ENCODE measurements at regions not wholly inside any gene's neighbourhood (a gene's known extent, or its start where the extent isn't known, plus 50 kb on each side); places are given as distances from the start of the nearest gene placed in this dataset.

GRCh38 chr13:53854321-53854720, 825.7 kb downstream of the OLFM4 start:
- H3K4me1 ChIP-seq: peaks cover 0 to 6% (median 0%) of the 10 kb centered on the region in 4 donors
- no peaks in the 10 kb centered on the region for H3K27me3 ChIP-seq
- no peak for TF ChIP-seq EP300 (IDR thresholded peaks at IDR 0.05)
- no peak for TF ChIP-seq POLR2A (IDR thresholded peaks at IDR 0.05)
- TF ChIP-seq CTCF (IDR thresholded peaks at IDR 0.05): no peak
- no peak for TF ChIP-seq POLR2AphosphoS5 (IDR thresholded peaks at IDR 0.05)
- DNase-seq: no peak
- H3K9me3 ChIP-seq: no peaks in the 10 kb centered on the region
- intact Hi-C loops (cut with DNase I; ENCODE audit: low total_unique reads): no loop called here
- no peaks in the 10 kb centered on the region for H3K36me3 ChIP-seq
- WGBS, 5 donors: 96 to 98% (median 97%) methylated on average over 4 of the region's 4 CpGs
- H3K27ac ChIP-seq: no peak overlapping the region
- no peak overlapping the region for H3K4me3 ChIP-seq

- Histone ChIP-seq H3K27me3 (no peaks in the 10 kb centered on the region), H3K27ac (no peak overlapping the region), H3K36me3 (no peaks in the 10 kb centered on the region), H3K4me1 (peaks cover 0 to 6% (median 0%) of the 10 kb centered on the region in 4 donors), H3K4me3 (no peak overlapping the region), H3K9me3 (no peaks in the 10 kb centered on the region)
- 69 to 81% (median 72%) methylated on average over 2 of the region's 2 CpGs for WGBS, 5 donors
- no peak for DNase-seq
- TF ChIP-seq POLR2A (IDR thresholded peaks at IDR 0.05) (no peak), EP300 (IDR thresholded peaks at IDR 0.05) (no peak), CTCF (IDR thresholded peaks at IDR 0.05) (no peak), POLR2AphosphoS5 (IDR thresholded peaks at IDR 0.05) (no peak)
- intact Hi-C loops (cut with DNase I; ENCODE audit: low total_unique reads): no loop called here
Measured at GRCh38 chr13:53856573-53857195, 828.1 kb downstream of the OLFM4 start.

- intact Hi-C loops (cut with DNase I; ENCODE audit: low total_unique reads): no loop called here
- Histone ChIP-seq H3K36me3 (no peaks in the 10 kb centered on the region), H3K27ac (no peak overlapping the region), H3K27me3 (no peaks in the 10 kb centered on the region), H3K4me1 (peaks cover 0 to 6% (median 0%) of the 10 kb centered on the region in 4 donors), H3K9me3 (no peaks in the 10 kb centered on the region), H3K4me3 (no peak overlapping the region)
- WGBS, 5 donors: 60 to 91% (median 84%) methylated on average over 1 of the region's 1 CpG
- TF ChIP-seq POLR2A (IDR thresholded peaks at IDR 0.05): no peak
- TF ChIP-seq EP300 (IDR thresholded peaks at IDR 0.05): no peak
- TF ChIP-seq CTCF (IDR thresholded peaks at IDR 0.05): no peak
- no peak for TF ChIP-seq POLR2AphosphoS5 (IDR thresholded peaks at IDR 0.05)
- no peak for DNase-seq
Measured at GRCh38 chr13:53863520-53863919, 834.9 kb downstream of the OLFM4 start.

GRCh38 chr13:53873558-53873957, 844.9 kb downstream of the OLFM4 start:
- no peak overlapping the region for H3K27ac ChIP-seq
- H3K4me3 ChIP-seq: no peak overlapping the region
- H3K4me1 ChIP-seq: no peaks in the 10 kb centered on the region
- intact Hi-C loops (cut with DNase I; ENCODE audit: low total_unique reads): no loop called here
- no peaks in the 10 kb centered on the region for H3K36me3 ChIP-seq
- DNase-seq: peak in 1 of 2 donors; percentile 7
- no peaks in the 10 kb centered on the region for H3K27me3 ChIP-seq
- WGBS, 5 donors: 70 to 80% (median 76%) methylated on average over 13 to 15 of the region's 15 CpGs
- H3K9me3 ChIP-seq: no peaks in the 10 kb centered on the region
- TF ChIP-seq CTCF (IDR thresholded peaks at IDR 0.05) (no peak), EP300 (IDR thresholded peaks at IDR 0.05) (no peak), POLR2AphosphoS5 (IDR thresholded peaks at IDR 0.05) (no peak), POLR2A (IDR thresholded peaks at IDR 0.05) (no peak)
